Esophagus muscularis mucosa (tissue), 4 donors: ENCODE measurements at regions not wholly inside any gene's neighbourhood (a gene's known extent, or its start where the extent isn't known, plus 50 kb on each side); places are given as distances from the start of the nearest gene placed in this dataset.

Experiments used
- EP300 ChIP-seq: sonication (generic); formaldehyde crosslinking; IDR thresholded peaks from one replicate; pipeline ENCODE4 v1.6.1; 2017; ENCODE audit warnings: antibody characterized with exemption
- POLR2A ChIP-seq: fragments of 450-650 bp; IDR thresholded peaks from one replicate; pipeline ENCODE4 v1.6.1; 2017; ENCODE audit warnings: antibody characterized with exemption, moderate library complexity, mild to moderate bottlenecking, low read depth
- POLR2AphosphoS5 ChIP-seq, 2 donors: sonication (generic); formaldehyde crosslinking; IDR thresholded peaks; one replicate each; pipeline ENCODE4 v1.6.1; 2017; ENCODE audit warnings: antibody characterized with exemption in 2 of 2
- TF ChIP-seq, protein P1 (sequence below), 3 experiments: fragments of 200-600 bp in 2 of 3; fragments of 450-650 bp in 1 of 3; sonication (generic) in 2 of 3; IDR thresholded peaks; one replicate each; pipeline ENCODE4 v1.5.1; 2017 to 2019; ENCODE audit warnings: antibody characterized with exemption in 3 of 3, mild to moderate bottlenecking in 2 of 3, moderate library complexity in 1 of 3

DNA sequence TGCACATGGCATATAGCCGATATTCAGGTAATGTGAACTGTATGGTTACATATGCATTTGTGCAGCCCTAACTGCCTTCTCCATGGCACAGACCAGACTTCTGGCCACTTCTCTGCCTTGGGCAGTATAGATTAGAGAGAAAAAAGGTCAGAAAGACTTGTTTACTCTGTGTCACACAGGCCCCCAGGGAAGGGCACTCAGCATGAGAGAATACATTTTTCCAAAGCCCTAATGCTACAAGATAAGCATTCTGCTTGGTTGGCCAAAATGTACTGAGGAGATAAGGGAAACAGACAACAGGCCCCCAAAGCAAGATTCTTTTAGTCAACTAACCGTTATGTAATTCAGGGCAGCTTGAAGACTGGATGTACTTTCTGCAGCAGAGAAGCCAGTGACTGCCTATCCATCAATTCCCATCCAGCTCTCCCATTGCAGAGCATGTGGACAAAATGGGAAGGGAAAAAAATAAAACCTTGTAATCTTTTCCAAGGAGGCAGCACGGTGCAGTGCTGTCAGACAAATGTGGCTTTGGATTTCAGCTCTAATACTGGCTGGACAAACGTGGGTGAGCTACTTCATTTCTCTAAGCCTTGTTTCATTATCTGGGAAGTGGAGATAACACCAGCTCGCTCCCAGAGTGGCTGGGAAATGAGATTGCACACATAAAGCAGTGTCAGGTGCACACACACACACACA is 205.9 kb downstream of the NSG2 start:
- TF ChIP-seq EP300: no peak
- TF ChIP-seq, protein P1, sequence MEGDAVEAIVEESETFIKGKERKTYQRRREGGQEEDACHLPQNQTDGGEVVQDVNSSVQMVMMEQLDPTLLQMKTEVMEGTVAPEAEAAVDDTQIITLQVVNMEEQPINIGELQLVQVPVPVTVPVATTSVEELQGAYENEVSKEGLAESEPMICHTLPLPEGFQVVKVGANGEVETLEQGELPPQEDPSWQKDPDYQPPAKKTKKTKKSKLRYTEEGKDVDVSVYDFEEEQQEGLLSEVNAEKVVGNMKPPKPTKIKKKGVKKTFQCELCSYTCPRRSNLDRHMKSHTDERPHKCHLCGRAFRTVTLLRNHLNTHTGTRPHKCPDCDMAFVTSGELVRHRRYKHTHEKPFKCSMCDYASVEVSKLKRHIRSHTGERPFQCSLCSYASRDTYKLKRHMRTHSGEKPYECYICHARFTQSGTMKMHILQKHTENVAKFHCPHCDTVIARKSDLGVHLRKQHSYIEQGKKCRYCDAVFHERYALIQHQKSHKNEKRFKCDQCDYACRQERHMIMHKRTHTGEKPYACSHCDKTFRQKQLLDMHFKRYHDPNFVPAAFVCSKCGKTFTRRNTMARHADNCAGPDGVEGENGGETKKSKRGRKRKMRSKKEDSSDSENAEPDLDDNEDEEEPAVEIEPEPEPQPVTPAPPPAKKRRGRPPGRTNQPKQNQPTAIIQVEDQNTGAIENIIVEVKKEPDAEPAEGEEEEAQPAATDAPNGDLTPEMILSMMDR (IDR thresholded peaks at IDR 0.05): no peak
- no peak for TF ChIP-seq POLR2A
- no peak for TF ChIP-seq POLR2AphosphoS5 (IDR thresholded peaks at IDR 0.05)
